ELR (cell line): ENCODE measurements at regions not wholly inside any gene's neighbourhood (a gene's known extent, or its start where the extent isn't known, plus 50 kb on each side); places are given as distances from the start of the nearest gene placed in this dataset.

Source experiments
- DNase-seq: peaks from one replicate; pipeline ENCODE4 v3.0.0-alpha.2; 2015; ENCODE audit warnings: low read depth

DNA sequence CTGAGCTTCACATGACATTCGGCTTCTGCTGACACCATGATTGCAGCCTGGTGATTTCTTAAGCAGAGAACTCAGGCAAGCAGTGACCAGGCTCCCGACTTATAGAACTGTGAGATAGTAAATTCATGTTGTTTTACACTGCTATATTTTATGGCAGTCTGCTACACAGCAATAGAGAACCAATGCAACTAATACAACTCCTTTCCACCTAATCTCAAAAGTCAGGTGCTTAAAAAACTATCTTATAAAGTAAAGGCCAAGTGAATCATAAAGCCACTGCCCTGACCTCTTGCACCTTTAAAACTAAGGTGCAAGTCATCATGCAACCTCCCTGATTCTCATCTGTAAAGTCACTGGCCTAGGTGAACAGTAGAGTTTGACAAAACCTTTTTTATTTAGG, 95.3 kb upstream of the GLS start:
- no peak for DNase-seq

DNA sequence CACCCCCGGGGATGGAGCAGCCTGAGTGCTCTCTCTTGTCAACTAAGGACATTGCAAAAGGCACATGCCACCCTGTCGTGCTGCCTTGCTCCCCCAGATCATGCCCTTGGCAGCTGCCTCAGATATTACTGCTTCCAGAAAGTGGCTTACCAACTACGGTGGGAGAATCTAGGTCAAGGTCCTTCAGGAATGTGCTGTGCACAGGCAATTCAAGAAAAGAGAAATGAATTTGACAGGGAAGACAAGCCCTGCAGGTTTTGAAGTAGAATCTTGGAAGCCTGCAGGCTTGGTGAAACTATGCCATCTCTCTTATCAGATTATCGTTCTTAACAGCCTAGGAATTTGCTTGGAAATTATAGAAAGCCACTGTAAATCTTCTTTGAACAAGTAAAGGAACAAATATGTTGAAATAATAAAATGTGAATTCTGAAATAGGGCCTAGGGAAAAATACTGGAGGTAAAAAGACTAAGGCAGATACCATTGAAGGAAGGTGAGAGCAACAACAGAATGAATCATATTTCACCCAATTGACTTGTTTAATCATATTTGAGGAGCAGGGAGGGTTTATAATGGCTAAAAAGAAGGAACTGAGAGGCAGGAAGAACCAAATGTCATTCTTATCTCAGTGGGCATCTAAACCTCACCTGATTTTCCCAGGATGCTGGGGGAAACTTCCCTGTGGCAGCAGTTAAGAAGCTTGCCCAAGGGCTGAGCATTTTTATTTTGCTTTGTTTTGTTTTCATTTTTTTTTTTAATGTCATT, 94.0 kb upstream of the GLS start:
- DNase-seq: no peak

DNA sequence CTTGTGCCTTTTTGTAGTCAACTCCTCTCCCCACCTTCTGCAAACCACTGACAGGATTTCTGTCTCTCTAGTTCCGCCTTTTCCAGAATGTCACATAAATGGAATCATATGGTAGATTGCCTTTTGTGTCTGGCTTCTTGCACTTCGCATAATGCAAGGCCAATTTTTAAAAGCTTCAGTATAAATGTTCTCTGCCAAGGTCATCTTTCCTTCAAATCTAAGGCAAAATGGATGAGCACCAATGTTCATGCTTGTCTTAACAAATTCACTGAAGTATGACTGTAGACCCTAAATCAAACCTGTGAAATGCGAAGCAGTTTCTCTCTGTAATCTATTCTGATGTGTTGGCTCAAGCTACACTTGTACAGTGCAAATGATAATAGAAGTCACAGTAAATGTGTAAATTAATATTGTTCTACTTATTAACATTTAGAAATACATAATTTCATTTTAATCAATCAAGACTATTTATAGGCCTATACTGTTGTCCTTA, 92.8 kb upstream of the GLS start:
- no peak for DNase-seq

GRCh38 chr2:190789074-190790004, 91.3 kb upstream of the GLS start:
- no peak for DNase-seq

DNA sequence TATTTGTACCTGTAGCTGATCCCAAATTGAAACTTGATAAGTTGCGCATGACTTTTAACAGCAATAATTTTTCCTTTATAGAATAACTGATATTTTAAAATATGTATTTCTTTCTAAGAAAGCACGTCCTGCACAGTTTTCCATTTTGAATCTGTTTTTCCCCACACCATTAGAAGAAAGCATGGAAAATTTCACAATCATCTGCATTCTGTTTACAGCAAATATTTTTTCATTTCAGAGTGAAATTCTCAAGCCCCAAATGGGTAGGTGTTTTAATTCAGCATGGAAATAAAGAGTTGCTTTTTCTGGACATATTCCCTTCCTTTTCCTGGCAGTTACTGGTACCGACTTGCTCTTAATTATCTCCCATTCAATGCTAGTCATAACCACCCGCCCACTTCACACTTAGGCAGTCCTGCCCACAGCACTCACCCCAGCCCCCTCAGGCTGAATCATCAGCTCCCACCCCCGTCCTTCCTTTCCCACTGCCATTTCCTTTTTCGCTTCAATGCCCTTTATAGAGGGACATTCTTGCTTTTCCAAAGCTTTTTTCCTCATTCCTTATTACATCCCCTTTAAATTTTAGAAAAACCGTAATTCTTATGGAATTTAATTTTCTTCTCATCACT, 89.2 kb upstream of the GLS start:
- DNase-seq: peak; percentile 71

- peak; percentile 27 for DNase-seq
Measured at GRCh38 chr2:190791976-190792575, 88.5 kb upstream of the GLS start.

DNA sequence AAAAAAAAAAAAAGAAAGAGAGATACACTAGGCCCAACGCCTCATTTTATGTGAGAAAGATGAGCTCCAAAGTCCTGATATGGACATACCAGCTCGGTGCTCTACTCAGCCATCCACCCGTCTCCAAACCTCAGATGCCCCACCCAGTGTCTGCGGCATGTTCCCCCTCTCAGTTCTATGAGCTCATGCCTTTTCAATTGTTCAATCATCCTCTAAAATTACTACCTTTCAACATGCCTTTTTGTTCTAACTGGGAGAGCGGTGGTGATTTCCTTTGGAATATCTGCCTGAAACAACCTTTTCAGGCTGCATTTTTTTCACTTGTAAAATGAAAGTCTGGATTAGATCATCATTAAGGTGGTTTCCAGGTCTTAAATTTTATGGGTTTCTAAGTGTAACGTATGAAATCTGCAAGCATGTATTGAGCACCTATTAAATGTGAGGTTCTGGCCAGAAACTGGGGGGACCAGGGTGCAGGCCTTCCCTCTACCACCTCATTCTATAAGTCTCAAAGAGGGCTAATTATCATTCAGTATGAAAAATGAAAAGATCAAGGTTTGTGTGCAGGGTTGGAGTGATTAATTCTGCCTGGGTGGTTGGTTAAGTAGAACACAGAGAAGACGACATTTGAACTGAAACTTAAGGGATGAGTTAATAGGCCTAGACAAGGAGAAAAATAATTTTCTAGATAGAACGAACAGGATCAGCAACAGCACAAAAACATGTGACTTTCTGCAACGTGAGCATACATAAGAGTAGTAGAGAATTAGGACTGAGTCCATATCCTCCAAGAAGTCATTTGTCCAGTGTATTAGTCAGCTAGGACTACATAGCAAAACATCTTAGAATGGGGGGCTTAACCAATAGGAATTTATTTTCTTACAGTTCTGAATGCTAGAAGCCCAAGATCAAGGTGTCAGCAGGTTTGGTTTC, 87.4 kb upstream of the GLS start:
- DNase-seq: no peak

- no peak for DNase-seq
Measured at GRCh38 chr2:190794377-190794776, 86.2 kb upstream of the GLS start.

DNA sequence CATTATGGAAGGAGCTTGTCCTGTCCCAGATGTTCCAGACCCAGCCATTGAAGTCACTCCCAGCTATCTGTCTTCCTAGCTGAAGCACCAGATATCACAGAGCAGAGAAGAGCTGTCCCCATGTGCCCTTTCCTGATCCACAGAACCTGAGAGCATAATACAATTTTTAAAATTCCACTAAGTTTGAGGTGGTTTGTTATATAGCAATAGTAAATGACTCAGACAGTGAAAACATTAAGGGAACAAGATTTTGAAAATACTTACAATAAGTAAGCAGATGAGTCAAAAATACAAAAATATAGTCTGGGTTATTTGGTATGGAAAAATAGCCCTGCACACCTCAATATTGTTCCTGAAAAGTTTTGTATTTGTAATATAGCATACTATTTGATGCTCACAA, 85.8 kb upstream of the GLS start:
- DNase-seq: no peak

DNA sequence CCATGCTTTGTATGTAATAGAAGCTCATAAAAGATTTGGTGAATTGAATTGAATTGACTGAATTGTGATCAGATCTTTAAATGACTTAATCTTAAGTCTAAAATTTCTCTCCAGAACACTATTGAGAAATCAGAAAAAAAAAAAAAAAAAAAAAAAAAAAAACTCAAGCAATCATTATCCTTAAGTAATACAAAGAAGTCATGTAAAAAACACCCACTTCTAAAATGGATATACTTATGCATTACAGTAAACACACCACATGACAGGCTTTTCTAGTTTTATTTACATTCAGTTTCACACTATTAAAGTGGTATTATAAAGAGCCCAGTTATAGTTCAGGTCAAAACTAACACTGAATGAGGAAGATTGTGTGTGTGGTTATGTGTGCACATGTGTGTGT, 84.9 kb upstream of the GLS start:
- no peak for DNase-seq

DNA sequence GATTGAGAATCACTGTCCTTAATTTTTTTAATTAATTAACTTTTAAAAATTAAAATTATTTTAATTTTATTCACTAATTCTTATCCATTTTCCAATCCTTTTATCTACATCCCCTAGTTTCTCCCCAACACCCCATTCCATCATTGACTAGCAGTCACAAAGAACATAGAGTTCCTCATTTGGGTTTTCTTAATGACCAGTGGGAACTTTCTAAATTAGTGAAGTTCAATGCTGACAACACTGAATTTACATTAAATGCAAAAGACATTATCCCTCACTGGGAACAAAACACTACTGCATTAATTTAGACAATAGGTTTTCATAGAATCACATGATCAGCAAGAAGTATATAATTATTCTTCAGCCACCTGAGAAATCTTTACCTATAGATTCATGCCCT, 80.6 kb upstream of the GLS start:
- DNase-seq: no peak

DNA sequence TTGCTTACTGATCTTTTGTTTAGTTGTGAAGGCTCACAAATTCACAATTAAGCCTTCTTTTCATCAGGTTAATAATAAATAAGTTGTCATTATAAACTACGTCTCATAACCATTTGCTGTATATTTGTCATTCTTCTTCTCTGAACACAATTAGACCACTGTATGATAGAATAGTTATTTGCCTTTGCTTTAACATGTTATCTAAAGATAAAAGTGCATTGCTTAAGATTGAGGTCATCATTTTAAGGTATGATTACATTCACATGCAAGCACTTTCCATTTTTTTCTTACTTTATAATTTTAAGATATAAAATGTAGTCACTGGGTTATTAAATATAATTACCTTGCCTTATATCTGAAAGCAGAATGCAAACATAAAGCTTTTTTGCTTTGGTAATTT, 80.1 kb upstream of the GLS start:
- no peak for DNase-seq

DNA sequence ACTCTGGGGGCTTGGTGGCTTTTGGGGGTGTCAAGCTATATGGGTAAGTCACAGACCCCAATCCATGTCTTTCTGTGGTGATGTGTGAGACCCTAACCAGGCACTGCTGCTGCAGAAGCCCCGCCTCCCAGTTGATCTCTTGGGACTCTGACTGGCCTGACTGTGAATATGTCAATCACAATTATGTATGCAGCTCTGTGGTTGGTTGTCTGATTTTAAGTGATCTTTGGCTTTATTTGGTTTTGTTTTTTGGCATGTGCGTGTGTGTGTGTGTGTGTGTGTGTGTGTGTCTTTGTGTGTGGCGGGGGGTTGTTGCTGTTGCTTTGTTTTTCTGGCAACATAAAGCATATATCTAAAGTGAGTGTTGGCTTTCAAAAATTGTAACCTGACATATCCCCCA, 78.5 kb upstream of the GLS start:
- no peak for DNase-seq

DNA sequence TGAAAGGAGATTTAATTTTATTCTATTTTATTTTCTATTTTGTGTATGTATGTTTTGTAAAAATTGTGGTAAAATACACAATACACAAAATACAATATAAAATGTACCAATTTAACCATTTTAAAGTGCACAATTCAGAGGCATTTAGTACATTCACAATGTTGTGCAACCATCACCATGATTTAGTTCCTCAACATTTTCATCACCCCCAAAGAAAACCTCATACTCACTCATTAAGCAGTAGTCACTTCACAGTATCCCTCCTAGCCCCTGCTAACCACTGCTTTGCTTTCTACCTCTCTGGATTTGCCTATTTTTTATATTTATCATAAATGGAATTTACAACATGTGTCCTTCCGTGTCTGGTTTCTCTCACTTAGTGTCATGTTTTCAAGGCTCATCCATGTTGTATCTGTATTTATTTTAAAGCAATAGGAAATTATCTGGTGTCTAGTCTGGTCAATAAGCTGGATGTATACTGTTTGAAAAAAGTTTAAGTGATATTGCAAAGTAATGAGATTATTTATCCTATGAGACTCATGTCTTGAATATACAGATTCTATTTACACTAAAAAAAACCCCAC, 77.9 kb upstream of the GLS start:
- no peak for DNase-seq

- peak; percentile 59 for DNase-seq
Measured at GRCh38 chr2:190804182-190804795, 76.3 kb upstream of the GLS start.

DNA sequence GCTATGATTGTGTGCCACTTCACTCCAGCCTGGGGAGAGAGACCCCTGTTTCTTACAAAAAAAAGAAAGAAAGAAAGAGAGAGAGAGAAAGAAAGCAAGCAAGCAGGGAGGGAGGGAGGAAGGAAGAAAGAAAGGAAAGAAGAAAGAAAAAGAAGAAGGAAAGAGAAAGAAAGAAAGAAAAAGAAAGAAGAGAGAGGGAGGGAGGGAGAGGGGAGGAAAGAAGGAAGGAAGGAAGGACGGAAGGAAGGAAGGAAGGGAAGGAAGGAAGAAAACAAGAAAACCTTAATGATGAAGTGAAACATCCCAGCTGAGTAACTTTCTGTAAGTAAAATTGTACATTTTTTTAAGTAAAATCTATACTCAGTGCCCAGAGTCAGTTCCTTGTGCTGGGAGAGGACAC, 75.5 kb upstream of the GLS start:
- DNase-seq: no peak

DNA sequence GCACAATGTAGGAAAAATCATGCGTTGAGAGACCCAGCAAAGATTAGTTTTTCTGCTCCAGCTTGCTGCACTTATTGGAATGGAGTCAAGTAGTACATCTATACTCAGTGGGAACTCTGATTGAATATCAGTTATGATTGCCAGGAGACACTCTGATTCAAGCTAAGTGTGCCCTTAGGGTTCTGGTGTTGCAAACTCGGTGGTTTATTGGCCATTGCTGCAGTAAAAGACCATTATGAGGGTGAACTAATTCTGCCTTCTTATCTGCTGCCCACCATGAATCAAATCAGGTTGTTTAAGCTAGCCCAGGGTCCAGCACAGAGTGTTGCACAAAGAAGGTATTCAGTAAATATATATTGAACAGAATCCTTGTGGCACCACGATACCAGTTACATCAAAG, 74.8 kb upstream of the GLS start:
- DNase-seq: no peak

- no peak for DNase-seq
Measured at GRCh38 chr2:190807886-190808285, 72.7 kb upstream of the GLS start.

GRCh38 chr2:190809139-190809764, 71.4 kb upstream of the GLS start:
- DNase-seq: no peak
